ENCODE measurements at regions not wholly inside any gene's neighbourhood (a gene's known extent, or its start where the extent isn't known, plus 50 kb on each side); places are given as distances from the start of the nearest gene placed in this dataset.

- Histone ChIP-seq H3K4me3 (ENCODE audit: low read length) (no peak overlapping the region), H3K4me1 (ENCODE audit: control insufficient read depth, low read depth, low read length) (no peaks in the 10 kb centered on the region), H3K9me3 (ENCODE audit: control insufficient read depth, low read depth, low read length) (no peaks in the 10 kb centered on the region), H3K9ac (ENCODE audit: low read length) (no peak overlapping the region), H3K27me3 (ENCODE audit: control insufficient read depth, insufficient read depth, low read length) (no peaks in the 10 kb centered on the region), H3K36me3 (ENCODE audit: control insufficient read depth, low read depth, low read length) (no peaks in the 10 kb centered on the region), H3K27ac (ENCODE audit: low read length) (no peak overlapping the region)
These were observed 264.8 kb downstream of the C1D start for GRCh38 chr2:67797801-67798540.

GRCh38 chr2:67798541-67799160 lies 264.2 kb downstream of the C1D start:
- H3K9me3 ChIP-seq (ENCODE audit: control insufficient read depth, low read depth, low read length), result no peaks in the 10 kb centered on the region
- H3K9ac ChIP-seq (ENCODE audit: low read length), result no peak overlapping the region
- no peak overlapping the region for H3K27ac ChIP-seq (ENCODE audit: low read length)
- no peaks in the 10 kb centered on the region for H3K4me1 ChIP-seq (ENCODE audit: control insufficient read depth, low read depth, low read length)
- no peak overlapping the region for H3K4me3 ChIP-seq (ENCODE audit: low read length)
- H3K36me3 ChIP-seq (ENCODE audit: control insufficient read depth, low read depth, low read length), result no peaks in the 10 kb centered on the region
- no peaks in the 10 kb centered on the region for H3K27me3 ChIP-seq (ENCODE audit: control insufficient read depth, insufficient read depth, low read length)

GRCh38 chr2:67799886-67800285 lies 262.9 kb downstream of the C1D start:
- Histone ChIP-seq H3K4me1 (ENCODE audit: control insufficient read depth, low read depth, low read length) (no peaks in the 10 kb centered on the region), H3K9me3 (ENCODE audit: control insufficient read depth, low read depth, low read length) (no peaks in the 10 kb centered on the region), H3K4me3 (ENCODE audit: low read length) (no peak overlapping the region), H3K9ac (ENCODE audit: low read length) (no peak overlapping the region), H3K27ac (ENCODE audit: low read length) (no peak overlapping the region), H3K27me3 (ENCODE audit: control insufficient read depth, insufficient read depth, low read length) (no peaks in the 10 kb centered on the region), H3K36me3 (ENCODE audit: control insufficient read depth, low read depth, low read length) (no peaks in the 10 kb centered on the region)

DNA sequence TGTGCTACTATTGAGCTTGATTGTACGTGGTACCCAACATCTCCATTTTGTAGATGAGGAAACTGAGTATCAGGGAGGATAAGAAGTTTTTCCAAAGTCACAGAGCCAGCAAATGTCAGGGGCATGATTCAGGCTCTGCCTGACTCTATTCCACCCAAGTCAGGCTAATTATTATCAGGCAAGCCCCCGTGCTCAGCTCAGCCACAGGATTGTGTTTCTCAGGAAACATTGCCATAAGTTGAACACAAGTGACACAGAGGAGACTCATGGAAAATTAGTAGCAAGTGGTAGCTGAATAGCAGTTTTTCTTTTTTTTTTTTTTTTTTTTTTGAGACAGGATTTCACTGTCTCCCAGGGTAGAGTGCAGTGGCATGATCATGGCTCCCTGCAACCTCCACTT lies 260.5 kb downstream of the C1D start:
- Histone ChIP-seq H3K27ac (ENCODE audit: low read length) (no peak overlapping the region), H3K9me3 (ENCODE audit: control insufficient read depth, low read depth, low read length) (no peaks in the 10 kb centered on the region), H3K27me3 (ENCODE audit: control insufficient read depth, insufficient read depth, low read length) (no peaks in the 10 kb centered on the region), H3K36me3 (ENCODE audit: control insufficient read depth, low read depth, low read length) (no peaks in the 10 kb centered on the region), H3K9ac (ENCODE audit: low read length) (no peak overlapping the region), H3K4me3 (ENCODE audit: low read length) (no peak overlapping the region), H3K4me1 (ENCODE audit: control insufficient read depth, low read depth, low read length) (no peaks in the 10 kb centered on the region)

DNA sequence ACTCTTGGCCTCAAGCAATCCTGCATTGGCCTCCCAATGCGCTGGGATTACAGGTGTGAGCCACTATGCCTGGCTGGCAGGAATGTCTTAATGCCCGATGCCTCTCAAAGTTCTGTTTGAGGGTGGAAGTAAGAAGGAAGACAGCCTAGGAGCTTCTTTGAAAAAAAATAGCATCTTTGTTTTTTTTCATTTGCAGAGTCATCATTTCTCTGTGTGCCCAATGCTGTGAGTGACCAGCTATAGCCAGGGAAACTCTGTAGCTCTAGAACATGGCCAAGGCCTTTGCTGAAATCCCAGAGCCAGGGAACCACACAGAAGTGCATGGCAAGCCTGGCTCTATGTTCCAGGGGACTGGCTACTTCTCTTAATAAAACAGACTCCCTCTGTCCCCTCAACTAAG lies 260.0 kb downstream of the C1D start:
- Histone ChIP-seq H3K27ac (ENCODE audit: low read length) (no peak overlapping the region), H3K36me3 (ENCODE audit: control insufficient read depth, low read depth, low read length) (no peaks in the 10 kb centered on the region), H3K4me1 (ENCODE audit: control insufficient read depth, low read depth, low read length) (no peaks in the 10 kb centered on the region), H3K9ac (ENCODE audit: low read length) (no peak overlapping the region), H3K4me3 (ENCODE audit: low read length) (no peak overlapping the region), H3K9me3 (ENCODE audit: control insufficient read depth, low read depth, low read length) (no peaks in the 10 kb centered on the region), H3K27me3 (ENCODE audit: control insufficient read depth, insufficient read depth, low read length) (no peaks in the 10 kb centered on the region)

DNA sequence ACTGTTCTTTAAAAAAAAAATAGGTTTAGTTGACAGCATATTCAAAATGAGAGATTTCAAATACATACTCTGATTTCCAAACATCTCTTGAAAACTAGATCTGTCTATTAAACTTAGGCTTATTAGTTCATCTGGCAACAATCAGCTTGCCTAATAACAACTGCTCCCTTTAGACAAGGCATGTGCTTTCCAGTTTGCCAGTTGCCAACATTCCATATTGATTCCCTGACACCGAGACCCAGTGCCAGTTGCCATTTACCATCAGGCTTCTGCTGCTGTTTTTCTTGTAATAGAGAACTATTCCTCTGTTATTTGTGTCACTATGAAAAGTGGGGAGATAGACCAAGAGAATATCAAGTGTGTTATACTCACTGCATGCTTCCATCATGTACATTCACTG lies 256.0 kb downstream of the C1D start:
- Histone ChIP-seq H3K4me3 (ENCODE audit: low read length) (no peak overlapping the region), H3K36me3 (ENCODE audit: control insufficient read depth, low read depth, low read length) (no peaks in the 10 kb centered on the region), H3K9me3 (ENCODE audit: control insufficient read depth, low read depth, low read length) (no peaks in the 10 kb centered on the region), H3K9ac (ENCODE audit: low read length) (no peak overlapping the region), H3K4me1 (ENCODE audit: control insufficient read depth, low read depth, low read length) (no peaks in the 10 kb centered on the region), H3K27me3 (ENCODE audit: control insufficient read depth, insufficient read depth, low read length) (no peaks in the 10 kb centered on the region), H3K27ac (ENCODE audit: low read length) (no peak overlapping the region)

- Histone ChIP-seq H3K4me1 (ENCODE audit: control insufficient read depth, low read depth, low read length) (no peaks in the 10 kb centered on the region), H3K9ac (ENCODE audit: low read length) (no peak overlapping the region), H3K27ac (ENCODE audit: low read length) (no peak overlapping the region), H3K36me3 (ENCODE audit: control insufficient read depth, low read depth, low read length) (no peaks in the 10 kb centered on the region), H3K27me3 (ENCODE audit: control insufficient read depth, insufficient read depth, low read length) (no peaks in the 10 kb centered on the region), H3K4me3 (ENCODE audit: low read length) (no peak overlapping the region), H3K9me3 (ENCODE audit: control insufficient read depth, low read depth, low read length) (no peaks in the 10 kb centered on the region)
These were observed 254.7 kb downstream of the C1D start for GRCh38 chr2:67808112-67808511.

DNA sequence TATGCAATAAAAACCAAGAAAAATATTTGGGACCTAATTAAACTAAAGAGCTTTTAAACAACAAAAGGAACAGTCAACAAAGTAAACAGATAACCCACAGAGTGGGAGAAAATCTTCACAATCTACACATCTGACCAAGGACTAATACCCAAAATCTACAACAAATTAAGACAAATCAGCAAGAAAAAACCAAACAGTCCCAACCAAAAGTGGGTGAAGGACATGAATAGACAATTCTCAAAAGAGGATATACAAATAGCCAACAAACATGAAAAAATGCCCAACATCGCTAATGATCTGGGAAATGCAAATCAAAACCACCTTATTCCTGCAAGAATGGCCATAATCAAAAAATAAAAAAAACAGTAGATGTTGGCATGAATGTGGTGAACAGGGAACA lies 250.1 kb downstream of the C1D start:
- no peak overlapping the region for H3K4me3 ChIP-seq (ENCODE audit: low read length)
- no peaks in the 10 kb centered on the region for H3K9me3 ChIP-seq (ENCODE audit: control insufficient read depth, low read depth, low read length)
- H3K4me1 ChIP-seq (ENCODE audit: control insufficient read depth, low read depth, low read length), result no peaks in the 10 kb centered on the region
- H3K27ac ChIP-seq (ENCODE audit: low read length), result no peak overlapping the region
- H3K9ac ChIP-seq (ENCODE audit: low read length), result no peak overlapping the region
- H3K27me3 ChIP-seq (ENCODE audit: control insufficient read depth, insufficient read depth, low read length), result no peaks in the 10 kb centered on the region
- H3K36me3 ChIP-seq (ENCODE audit: control insufficient read depth, low read depth, low read length), result no peaks in the 10 kb centered on the region

- no peak overlapping the region for H3K9ac ChIP-seq (ENCODE audit: low read length)
These were observed 239.1 kb downstream of the C1D start for GRCh38 chr2:67823726-67824125.

DNA sequence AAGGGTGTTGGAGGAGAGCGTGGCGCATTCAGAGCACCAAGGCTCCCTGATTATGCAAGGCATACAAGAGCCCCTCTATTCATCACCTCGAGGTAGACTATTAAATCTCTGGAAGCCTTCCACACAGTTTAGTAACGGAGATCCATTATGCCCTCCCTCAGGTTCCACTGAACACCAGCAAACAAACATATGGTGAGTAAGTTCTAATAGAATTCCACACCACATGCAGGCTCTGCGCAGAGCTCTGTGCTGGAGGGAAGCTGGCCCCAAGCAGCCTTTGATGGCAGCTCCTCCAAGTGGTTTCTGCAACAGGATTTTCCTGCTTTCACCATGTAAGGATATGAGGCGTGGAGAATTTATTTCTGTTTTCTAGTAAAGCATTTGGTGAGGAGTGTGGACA lies 238.6 kb downstream of the C1D start:
- H3K36me3 ChIP-seq (ENCODE audit: control insufficient read depth, low read depth, low read length), result no peaks in the 10 kb centered on the region
- no peaks in the 10 kb centered on the region for H3K4me1 ChIP-seq (ENCODE audit: control insufficient read depth, low read depth, low read length)
- H3K27me3 ChIP-seq (ENCODE audit: control insufficient read depth, insufficient read depth, low read length), result no peaks in the 10 kb centered on the region
- no peak overlapping the region for H3K27ac ChIP-seq (ENCODE audit: low read length)
- H3K9ac ChIP-seq (ENCODE audit: low read length), result no peak overlapping the region
- H3K9me3 ChIP-seq (ENCODE audit: control insufficient read depth, low read depth, low read length), result no peaks in the 10 kb centered on the region
- H3K4me3 ChIP-seq (ENCODE audit: low read length), result no peak overlapping the region

More at GRCh38 chr2:67823726-67824125, 239.1 kb downstream of the C1D start:
- no peak overlapping the region for H3K27ac ChIP-seq (ENCODE audit: low read length)
- no peaks in the 10 kb centered on the region for H3K36me3 ChIP-seq (ENCODE audit: control insufficient read depth, low read depth, low read length)
- H3K9me3 ChIP-seq (ENCODE audit: control insufficient read depth, low read depth, low read length), result no peaks in the 10 kb centered on the region
- H3K4me1 ChIP-seq (ENCODE audit: control insufficient read depth, low read depth, low read length), result no peaks in the 10 kb centered on the region
- no peak overlapping the region for H3K4me3 ChIP-seq (ENCODE audit: low read length)
- no peaks in the 10 kb centered on the region for H3K27me3 ChIP-seq (ENCODE audit: control insufficient read depth, insufficient read depth, low read length)

GRCh38 chr2:67825476-67825875 lies 237.3 kb downstream of the C1D start:
- Histone ChIP-seq H3K9me3 (ENCODE audit: control insufficient read depth, low read depth, low read length) (no peaks in the 10 kb centered on the region), H3K27me3 (ENCODE audit: control insufficient read depth, insufficient read depth, low read length) (no peaks in the 10 kb centered on the region), H3K4me1 (ENCODE audit: control insufficient read depth, low read depth, low read length) (no peaks in the 10 kb centered on the region), H3K4me3 (ENCODE audit: low read length) (no peak overlapping the region), H3K27ac (ENCODE audit: low read length) (no peak overlapping the region), H3K9ac (ENCODE audit: low read length) (no peak overlapping the region), H3K36me3 (ENCODE audit: control insufficient read depth, low read depth, low read length) (no peaks in the 10 kb centered on the region)

GRCh38 chr2:67828066-67828465 lies 234.7 kb downstream of the C1D start:
- Histone ChIP-seq H3K9me3 (ENCODE audit: control insufficient read depth, low read depth, low read length) (no peaks in the 10 kb centered on the region), H3K9ac (ENCODE audit: low read length) (no peak overlapping the region), H3K4me1 (ENCODE audit: control insufficient read depth, low read depth, low read length) (no peaks in the 10 kb centered on the region), H3K27ac (ENCODE audit: low read length) (no peak overlapping the region), H3K36me3 (ENCODE audit: control insufficient read depth, low read depth, low read length) (no peaks in the 10 kb centered on the region), H3K4me3 (ENCODE audit: low read length) (no peak overlapping the region), H3K27me3 (ENCODE audit: control insufficient read depth, insufficient read depth, low read length) (no peaks in the 10 kb centered on the region)

Measured in iPS-18a (cell line).